Left forelimb (tissue), 1 donor: ENCODE measurements at regions not wholly inside any gene's neighbourhood (a gene's known extent, or its start where the extent isn't known, plus 50 kb on each side); places are given as distances from the start of the nearest gene placed in this dataset.

ENCODE experiments used
- DNase-seq: peaks from one replicate; pipeline ENCODE4 v3.0.0-alpha.2; 2018; ENCODE audit warnings: low spot score

GRCh38 chr14:38111046-38111445 is 96.7 kb upstream of the SSTR1 start:
- DNase-seq, result no peak

GRCh38 chr14:38113546-38113945 is 94.2 kb upstream of the SSTR1 start:
- no peak for DNase-seq

- DNase-seq, result no peak
Measured at GRCh38 chr14:38116895-38117294, 90.8 kb upstream of the SSTR1 start.

DNA sequence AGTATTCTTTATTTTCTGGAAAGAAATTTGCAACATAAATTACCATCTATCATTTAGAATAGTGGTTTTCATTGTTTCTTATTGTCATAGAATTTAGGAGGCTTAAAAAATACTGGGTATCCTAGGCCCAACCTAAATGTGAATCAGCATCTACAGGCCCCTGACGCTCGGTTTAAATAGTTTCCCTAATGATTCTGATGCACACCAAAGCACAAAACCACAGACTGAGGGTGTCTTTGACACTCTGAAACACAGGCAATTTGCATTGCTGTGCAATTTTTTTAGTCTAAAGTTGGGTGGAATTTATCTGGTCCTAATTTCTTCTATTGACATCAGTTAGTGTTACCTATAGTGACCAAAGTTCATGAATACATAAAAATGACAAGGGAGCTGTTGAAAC is 87.6 kb upstream of the SSTR1 start:
- DNase-seq, result no peak

DNA sequence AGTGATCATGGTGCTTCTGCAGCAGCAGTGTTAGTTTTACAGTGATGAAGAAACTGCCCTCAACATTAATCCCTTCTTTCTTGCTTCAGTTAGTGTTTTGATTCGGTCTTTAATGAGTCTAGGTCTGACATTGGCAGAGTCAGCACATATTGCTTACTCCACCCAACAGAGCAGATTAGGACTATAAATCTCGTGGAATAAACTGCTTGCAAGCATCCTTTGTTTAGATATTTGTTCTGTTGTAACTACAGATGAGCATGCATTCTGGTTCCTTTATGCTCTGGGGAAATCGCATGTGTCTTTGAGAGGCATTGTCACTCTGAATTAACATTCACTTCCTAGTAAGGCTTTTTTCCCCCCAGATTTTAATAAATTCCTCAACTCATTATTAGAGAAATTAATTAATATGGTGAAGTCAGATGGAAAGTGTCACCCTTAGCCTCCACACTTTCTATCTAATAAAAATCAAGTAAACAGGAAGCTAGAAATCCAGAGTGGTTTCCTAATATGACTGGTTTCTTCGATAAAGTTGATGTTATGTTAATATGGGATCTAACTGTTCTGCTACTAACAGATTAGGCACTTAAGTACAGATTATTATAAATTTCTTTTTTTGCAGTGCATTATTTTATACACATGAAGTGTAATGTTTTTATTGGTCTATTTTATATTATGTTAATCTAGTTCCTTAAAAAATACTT is 86.2 kb upstream of the SSTR1 start:
- no peak for DNase-seq

- DNase-seq, result no peak
Measured at GRCh38 chr14:38122241-38122640, 85.5 kb upstream of the SSTR1 start.

- DNase-seq, result no peak
Measured at GRCh38 chr14:38124506-38124905, 83.2 kb upstream of the SSTR1 start.

DNA sequence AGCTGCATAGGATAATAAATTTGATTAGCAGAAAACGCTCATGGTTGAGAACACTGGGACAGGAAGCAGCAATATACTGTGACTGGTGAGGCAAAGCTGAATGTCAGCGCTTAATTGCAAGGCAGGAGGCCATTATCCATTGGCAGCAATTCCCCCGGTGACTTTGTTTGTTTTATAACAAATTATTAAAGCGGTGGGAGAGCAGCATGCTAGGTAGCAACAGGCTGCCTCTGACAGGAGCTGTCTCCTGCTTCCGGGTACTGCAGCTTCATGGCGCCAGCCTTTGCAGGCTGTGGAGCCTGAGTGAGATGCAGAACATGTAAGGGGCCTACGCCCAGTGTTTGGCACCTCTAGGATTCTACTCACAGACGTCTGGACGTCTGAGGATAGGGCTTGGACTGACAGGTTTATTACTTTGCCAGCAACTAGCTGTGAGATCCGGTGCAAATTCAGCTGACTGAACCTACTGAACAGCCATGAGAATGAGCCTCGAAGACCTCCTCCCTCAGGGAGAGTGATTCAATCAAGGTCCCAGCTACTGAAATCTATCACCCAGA is 82.1 kb upstream of the SSTR1 start:
- DNase-seq, result no peak

GRCh38 chr14:38127356-38127755 is 80.3 kb upstream of the SSTR1 start:
- DNase-seq, result no peak

- DNase-seq, result no peak
Measured at GRCh38 chr14:38127784-38128183, 79.9 kb upstream of the SSTR1 start.

DNA sequence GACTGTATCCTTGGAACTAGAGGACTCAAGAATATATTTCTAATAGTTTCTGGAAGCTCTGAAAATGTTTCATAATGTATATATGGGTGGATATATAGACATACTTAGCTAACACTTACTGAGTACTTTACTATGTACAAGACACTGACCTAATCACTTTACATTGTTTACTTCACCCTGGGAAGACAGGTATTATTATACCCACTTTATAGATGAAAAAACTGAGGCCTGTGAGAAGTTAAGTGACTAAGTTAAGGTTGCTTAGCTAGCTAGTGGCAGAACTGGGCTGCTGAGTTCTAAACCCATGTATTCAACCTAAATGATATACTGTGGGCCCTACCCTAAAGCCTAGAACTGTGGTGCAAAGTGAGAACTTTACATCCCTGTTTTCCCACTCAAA is 79.1 kb upstream of the SSTR1 start:
- no peak for DNase-seq

GRCh38 chr14:38129192-38129591 is 78.5 kb upstream of the SSTR1 start:
- DNase-seq, result no peak

DNA sequence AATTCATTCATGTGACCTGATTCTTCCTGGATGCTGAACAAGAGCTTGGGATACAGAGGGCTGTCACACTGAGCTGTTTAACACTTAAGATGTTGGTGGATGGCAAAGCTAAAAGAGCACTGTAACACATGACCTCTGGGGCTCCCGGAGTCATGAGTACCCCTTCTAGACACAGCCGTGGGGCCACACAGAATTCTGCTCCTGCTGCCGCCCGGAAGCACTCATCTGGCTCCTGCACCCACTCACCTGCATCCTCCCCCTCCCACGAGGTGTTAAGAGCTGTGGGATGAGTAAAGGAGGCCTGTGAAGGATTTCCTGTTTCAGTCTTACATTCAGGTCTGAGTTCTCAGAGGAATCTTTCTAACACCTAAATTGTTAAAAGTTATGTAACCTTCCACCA is 78.0 kb upstream of the SSTR1 start:
- no peak for DNase-seq

- DNase-seq, result no peak
Measured at GRCh38 chr14:38134416-38135030, 73.2 kb upstream of the SSTR1 start.

DNA sequence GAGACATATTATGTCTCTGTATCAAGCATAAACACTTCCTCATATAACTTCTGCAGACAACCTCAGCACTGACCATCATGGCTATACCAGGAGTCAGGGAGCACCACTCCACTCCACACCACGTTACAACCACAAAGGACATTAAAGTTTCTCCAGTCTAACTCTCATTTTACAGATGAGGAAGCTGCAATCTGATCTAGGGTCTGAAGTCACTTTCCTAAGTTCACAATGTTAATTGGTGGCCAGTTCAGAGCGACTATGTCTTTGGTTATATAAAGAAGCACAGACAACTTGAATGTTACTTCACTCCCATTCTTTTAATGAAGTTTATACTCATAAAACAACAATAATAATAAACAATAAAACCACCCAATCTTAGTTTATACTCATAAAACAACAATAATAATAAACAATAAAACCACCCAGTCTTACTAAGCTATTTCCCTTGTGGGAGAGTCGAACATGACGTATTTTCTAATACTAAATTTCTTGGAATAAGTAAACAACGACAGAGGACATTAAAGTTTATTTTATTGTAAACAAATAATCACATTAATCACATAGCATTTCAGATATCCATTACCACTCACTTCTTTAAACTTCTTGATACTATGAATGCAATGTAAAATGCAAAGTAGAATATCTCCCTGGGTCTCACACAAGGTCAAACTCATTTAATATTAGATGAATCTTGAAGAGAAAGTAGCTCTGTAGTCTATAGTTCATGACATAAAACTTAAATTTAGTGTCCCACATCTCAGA is 72.4 kb upstream of the SSTR1 start:
- no peak for DNase-seq

GRCh38 chr14:38137005-38137404 is 70.7 kb upstream of the SSTR1 start:
- no peak for DNase-seq

GRCh38 chr14:38138473-38139138 is 69.1 kb upstream of the SSTR1 start:
- no peak for DNase-seq

- no peak for DNase-seq
Measured at GRCh38 chr14:38139926-38140325, 67.8 kb upstream of the SSTR1 start.

- DNase-seq, result no peak
Measured at GRCh38 chr14:38143170-38143569, 64.5 kb upstream of the SSTR1 start.

DNA sequence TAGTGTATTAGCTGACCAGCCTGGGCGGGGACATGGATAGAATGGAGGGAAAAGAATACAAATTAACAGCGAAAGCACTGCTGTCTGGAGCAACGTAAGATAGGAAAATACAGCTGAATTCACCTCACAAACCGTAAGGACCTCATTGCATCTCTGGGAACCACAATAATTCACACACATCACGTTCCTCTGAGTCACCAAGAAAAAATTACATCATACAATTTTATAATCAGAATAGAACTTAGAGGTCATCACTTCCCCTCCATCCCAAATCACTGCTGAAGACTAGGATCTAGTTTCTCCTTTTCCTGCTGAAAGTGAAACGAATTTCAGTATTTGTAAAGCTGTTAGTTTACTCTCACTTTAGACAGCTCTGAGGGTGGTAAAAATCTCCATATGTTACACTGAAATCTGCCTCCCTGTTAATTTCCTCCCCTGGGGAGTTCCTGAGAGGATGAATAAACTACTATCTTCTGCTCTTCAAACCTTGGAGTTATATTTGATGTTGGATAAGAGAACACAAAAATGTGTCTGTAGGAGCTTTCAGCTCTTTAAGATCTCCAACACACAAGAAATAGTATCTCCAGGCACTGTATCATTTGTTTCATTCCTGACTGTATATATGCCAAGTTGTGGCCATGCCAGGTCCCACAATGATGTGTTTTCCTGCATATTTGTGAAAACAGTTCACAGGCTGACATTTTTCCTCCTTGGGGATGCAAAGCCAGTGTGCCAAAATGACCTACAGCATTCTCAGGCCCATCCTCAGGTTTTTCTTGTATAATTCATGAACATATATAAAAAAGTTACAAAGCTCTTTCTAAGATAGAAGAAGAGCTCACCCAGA is 63.8 kb upstream of the SSTR1 start:
- no peak for DNase-seq

DNA sequence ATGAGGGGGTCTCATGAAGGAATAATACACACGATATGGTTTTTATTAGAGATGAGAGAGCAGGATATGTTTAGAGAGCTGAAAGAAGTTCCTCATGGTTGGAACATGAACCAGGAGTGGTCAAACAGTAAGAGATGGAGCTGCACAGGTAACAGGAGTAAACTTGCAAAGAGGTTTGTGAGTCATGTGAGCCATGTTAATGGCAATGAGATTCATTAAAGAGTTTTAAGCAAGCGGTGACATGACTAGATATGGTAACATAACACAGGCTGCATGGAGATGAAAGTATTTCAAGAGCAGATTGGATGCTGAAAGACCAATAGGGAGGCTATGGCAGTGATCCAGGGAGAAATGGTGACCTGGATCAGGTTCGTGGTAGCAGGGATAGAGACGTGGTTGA is 62.6 kb upstream of the SSTR1 start:
- no peak for DNase-seq

DNA sequence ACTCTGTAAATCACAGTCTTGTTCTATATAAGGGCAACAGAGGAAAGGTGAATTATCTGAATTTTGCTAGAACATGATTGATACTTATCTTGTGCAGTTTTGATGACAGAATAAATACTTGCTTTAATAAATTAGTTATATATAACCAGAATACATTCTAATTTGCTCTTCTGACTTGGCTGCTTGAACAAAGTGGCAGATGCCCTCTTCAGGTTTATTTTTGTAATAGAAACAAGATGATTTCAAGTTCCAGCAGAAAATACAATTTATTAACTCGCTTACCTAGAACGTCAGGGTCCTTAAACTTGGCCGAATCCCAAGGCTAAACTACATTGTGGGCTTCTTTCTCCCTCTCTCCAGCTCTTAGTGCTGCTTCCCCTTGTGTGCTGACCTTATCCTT is 57.6 kb upstream of the SSTR1 start:
- DNase-seq, result no peak
